Osteocyte (in vitro differentiated cells): ENCODE measurements at regions not wholly inside any gene's neighbourhood (a gene's known extent, or its start where the extent isn't known, plus 50 kb on each side); places are given as distances from the start of the nearest gene placed in this dataset.

Experiments
- DNase-seq: peaks from one replicate; pipeline ENCODE4 v3.0.0; 2021; ENCODE audit warnings: mixed read lengths; ENCODE audit not compliant: unreplicated experiment; ENCODE audit errors: extremely low spot score
- H3K27ac Mint-ChIP-seq: one replicate; pipeline ENCODE4 v1.8.0; 2021; ENCODE audit warnings: mild to moderate bottlenecking, mixed read lengths; ENCODE audit not compliant: unreplicated experiment
- H3K27me3 Mint-ChIP-seq: one replicate; pipeline ENCODE4 v1.8.0; 2021; ENCODE audit warnings: mixed read lengths; ENCODE audit not compliant: unreplicated experiment
- H3K36me3 Mint-ChIP-seq: one replicate; pipeline ENCODE4 v1.8.0; 2021; ENCODE audit warnings: mixed read lengths; ENCODE audit not compliant: unreplicated experiment
- H3K4me1 Mint-ChIP-seq: one replicate; pipeline ENCODE4 v1.8.0; 2021; ENCODE audit warnings: mixed read lengths; ENCODE audit not compliant: unreplicated experiment
- H3K4me3 Mint-ChIP-seq: one replicate; pipeline ENCODE4 v1.8.0; 2021; ENCODE audit warnings: mild to moderate bottlenecking, moderate library complexity, mixed read lengths; ENCODE audit not compliant: unreplicated experiment
- H3K9me3 Mint-ChIP-seq: one replicate; pipeline ENCODE4 v1.8.0; 2021; ENCODE audit warnings: mixed read lengths; ENCODE audit not compliant: unreplicated experiment
- TF ChIP-seq, protein P1 (sequence below): fragments of 200-600 bp; sonication (generic); IDR thresholded peaks from 2 replicates; pipeline ENCODE4 v1.5.0; 2021; ENCODE audit warnings: antibody characterized with exemption, mild to moderate bottlenecking, moderate library complexity

DNA sequence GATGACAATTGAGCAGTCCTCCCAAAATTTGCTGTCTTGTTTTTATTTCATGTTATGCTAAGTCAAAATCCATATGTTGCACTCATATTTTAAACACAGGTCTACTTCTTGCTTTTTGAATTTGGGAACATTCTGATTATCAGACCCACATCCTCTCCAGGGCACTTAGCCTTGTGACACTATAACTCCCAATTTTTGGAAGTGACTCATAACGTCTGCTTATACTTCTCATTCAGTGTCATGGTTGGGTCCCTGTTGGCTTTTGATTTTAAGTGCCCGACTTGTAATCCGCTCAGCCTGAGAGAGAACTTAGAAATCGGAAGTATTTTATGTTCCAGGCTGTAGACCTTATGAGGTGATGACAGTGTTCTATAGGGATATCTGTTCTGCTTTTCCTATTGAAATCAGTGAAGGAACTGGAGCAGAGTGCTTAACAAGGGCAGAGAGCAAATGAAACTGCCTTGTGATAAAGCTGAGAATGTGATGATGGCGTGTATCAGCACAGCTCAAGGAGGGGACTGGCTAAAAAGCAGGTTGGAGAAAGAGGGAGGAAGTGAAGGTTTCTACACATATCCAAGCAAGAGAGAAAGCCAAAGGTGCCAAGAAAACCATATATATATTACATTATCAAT, 136.0 kb downstream of the HLX start:
- TF ChIP-seq, protein P1, sequence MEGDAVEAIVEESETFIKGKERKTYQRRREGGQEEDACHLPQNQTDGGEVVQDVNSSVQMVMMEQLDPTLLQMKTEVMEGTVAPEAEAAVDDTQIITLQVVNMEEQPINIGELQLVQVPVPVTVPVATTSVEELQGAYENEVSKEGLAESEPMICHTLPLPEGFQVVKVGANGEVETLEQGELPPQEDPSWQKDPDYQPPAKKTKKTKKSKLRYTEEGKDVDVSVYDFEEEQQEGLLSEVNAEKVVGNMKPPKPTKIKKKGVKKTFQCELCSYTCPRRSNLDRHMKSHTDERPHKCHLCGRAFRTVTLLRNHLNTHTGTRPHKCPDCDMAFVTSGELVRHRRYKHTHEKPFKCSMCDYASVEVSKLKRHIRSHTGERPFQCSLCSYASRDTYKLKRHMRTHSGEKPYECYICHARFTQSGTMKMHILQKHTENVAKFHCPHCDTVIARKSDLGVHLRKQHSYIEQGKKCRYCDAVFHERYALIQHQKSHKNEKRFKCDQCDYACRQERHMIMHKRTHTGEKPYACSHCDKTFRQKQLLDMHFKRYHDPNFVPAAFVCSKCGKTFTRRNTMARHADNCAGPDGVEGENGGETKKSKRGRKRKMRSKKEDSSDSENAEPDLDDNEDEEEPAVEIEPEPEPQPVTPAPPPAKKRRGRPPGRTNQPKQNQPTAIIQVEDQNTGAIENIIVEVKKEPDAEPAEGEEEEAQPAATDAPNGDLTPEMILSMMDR, result no peak
- no peak for DNase-seq
- no peak overlapping the region for H3K4me3 Mint-ChIP-seq
- H3K27ac Mint-ChIP-seq, result no peak overlapping the region
- H3K27me3 Mint-ChIP-seq, result peaks cover 25% of the 10 kb centered on the region
- H3K36me3 Mint-ChIP-seq, result no peaks in the 10 kb centered on the region
- H3K4me1 Mint-ChIP-seq, result no peaks in the 10 kb centered on the region
- H3K9me3 Mint-ChIP-seq, result peaks cover 3% of the 10 kb centered on the region

DNA sequence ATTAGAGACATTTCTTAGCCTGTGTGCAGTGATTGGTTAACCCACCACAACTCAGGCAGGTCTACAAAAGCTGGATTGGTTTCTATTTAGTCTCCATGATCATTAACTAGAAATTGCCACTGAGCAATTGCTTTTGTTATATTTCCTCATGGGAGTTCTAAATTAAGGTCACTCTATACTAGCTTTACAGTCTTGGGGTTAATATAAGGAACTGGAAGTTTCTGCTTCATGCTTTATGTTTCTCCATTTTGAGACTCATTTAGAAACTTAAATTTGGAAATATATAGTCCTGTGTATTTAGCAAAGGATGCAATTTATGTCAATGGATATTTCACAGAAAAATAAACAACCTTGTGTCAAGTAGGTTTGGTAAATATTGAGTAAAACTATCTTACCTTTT, 137.5 kb downstream of the HLX start:
- TF ChIP-seq, protein P1, result no peak
- Mint-ChIP-seq H3K27me3 (peaks cover 29% of the 10 kb centered on the region), H3K4me3 (no peak overlapping the region), H3K27ac (no peak overlapping the region), H3K36me3 (no peaks in the 10 kb centered on the region), H3K4me1 (no peaks in the 10 kb centered on the region), H3K9me3 (peaks cover 3% of the 10 kb centered on the region)
- DNase-seq, result no peak

DNA sequence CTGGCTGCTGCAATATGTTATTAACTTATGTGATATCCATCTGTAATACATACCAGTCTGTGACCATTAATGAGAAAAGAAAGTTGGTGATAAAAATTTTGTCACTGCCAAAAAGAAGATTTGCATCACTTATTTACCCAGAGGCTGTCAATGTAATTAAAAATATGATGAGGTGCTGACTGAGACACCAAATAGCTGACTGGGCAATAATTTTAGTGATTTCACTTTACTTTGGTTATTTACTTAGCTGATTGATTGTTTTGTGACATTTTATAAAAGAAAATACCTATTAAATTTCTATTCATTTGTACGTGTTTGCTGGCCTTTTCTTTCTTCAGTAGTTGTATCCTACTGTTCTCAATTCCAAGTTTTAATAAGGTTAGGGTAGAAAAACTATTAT, 139.2 kb downstream of the HLX start:
- no peaks in the 10 kb centered on the region for H3K36me3 Mint-ChIP-seq
- no peaks in the 10 kb centered on the region for H3K4me1 Mint-ChIP-seq
- H3K4me3 Mint-ChIP-seq, result no peak overlapping the region
- no peak for DNase-seq
- H3K9me3 Mint-ChIP-seq, result peaks cover 3% of the 10 kb centered on the region
- H3K27me3 Mint-ChIP-seq, result peaks cover 27% of the 10 kb centered on the region
- H3K27ac Mint-ChIP-seq, result no peak overlapping the region
- TF ChIP-seq, protein P1, result no peak

DNA sequence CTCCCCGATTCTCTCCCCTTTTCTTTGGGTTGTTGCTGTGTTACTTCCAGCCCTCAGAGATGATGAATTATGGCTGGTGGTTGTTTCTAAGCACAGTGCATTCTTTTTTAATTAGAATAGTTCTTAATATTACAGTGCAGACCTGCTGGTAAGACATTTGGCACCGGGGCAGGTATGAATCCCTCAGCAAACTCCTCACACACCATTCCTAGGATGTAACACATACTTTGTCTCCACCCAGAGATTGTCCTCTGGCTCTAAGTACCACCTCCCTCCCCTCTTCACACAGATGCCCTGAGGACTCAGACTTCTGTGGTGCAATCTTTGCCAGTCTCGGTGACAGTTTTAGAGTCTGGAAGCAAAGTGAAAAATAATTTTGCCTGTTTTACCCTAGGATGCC, 143.1 kb downstream of the HLX start:
- peaks cover 13% of the 10 kb centered on the region for H3K27me3 Mint-ChIP-seq
- no peak overlapping the region for H3K27ac Mint-ChIP-seq
- no peak for DNase-seq
- TF ChIP-seq, protein P1, result no peak
- no peak overlapping the region for H3K4me3 Mint-ChIP-seq
- no peaks in the 10 kb centered on the region for H3K4me1 Mint-ChIP-seq
- no peaks in the 10 kb centered on the region for H3K36me3 Mint-ChIP-seq
- H3K9me3 Mint-ChIP-seq, result peaks cover 6% of the 10 kb centered on the region

DNA sequence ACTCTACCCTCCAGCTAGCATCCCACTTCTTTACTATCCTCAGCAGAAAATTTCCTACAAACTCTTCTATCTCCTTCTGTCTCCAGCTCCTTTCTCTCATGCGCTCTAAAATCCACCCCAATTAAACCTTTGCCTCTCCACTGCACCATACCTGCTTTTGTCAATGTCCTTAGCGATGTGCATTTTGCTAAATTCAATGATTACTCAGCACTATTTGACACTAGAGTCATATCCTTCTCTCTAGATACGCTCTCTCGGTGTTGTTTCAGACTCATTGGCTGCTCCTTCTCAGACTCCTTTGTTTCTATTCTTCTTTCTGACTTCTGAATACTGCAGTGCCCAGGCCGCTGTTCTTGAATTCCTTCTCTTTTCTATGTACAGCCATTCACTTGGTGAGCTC, 144.2 kb downstream of the HLX start:
- Mint-ChIP-seq H3K9me3 (peaks cover 4% of the 10 kb centered on the region), H3K4me3 (no peak overlapping the region), H3K27me3 (peaks cover 10% of the 10 kb centered on the region), H3K27ac (no peak overlapping the region), H3K36me3 (no peaks in the 10 kb centered on the region), H3K4me1 (no peaks in the 10 kb centered on the region)
- TF ChIP-seq, protein P1, result no peak
- DNase-seq, result no peak
